Endothelial cell of umbilical vein (primary cell): ENCODE measurements at regions not wholly inside any gene's neighbourhood (a gene's known extent, or its start where the extent isn't known, plus 50 kb on each side); places are given as distances from the start of the nearest gene placed in this dataset.
A peak's percentile ranks its signal among the peaks of the same experiment; 100 is the strongest.

ENCODE experiments used
- BruUV-seq: library from RNA; stranded (reverse); fragments of 400-500 nt; replicated peaks from 2 replicates; lab custom pipeline; 2021; lab: Mats Ljungman, UMichigan
- CTCF ChIA-PET: fragments of 300-600, 350-600 bp; sonication (Branson Sonifier 250); formaldehyde crosslinking; loops from one replicate; lab custom pipeline; 2021; ENCODE audit warnings: antibody characterized with exemption, inconsistent platforms; lab: Charles Lee
- POLR2A ChIA-PET: fragments of 300-600, 350-600 bp; sonication (Branson Sonifier 250); formaldehyde crosslinking; loops from one replicate; lab custom pipeline; 2021; ENCODE audit warnings: antibody characterized with exemption, inconsistent platforms; lab: Charles Lee
- DNase-seq: peaks from one replicate; pipeline ENCODE4 v3.0.0-alpha.2; 2011; ENCODE audit warnings: low read depth, low spot score
- FAIRE-seq: peaks from 2 replicates; lab custom pipeline; 2011; peaks lifted over from hg19 to GRCh38; lab: Jason Lieb, UNC
- H2AFZ ChIP-seq: 2 replicates; pipeline ENCODE4 v1.6.0; 2012; ENCODE audit warnings: low read depth, low read length, control low read depth, inconsistent platforms
- H3K27ac ChIP-seq: 2 replicates; pipeline ENCODE4 v1.5.1; 2011; ENCODE audit warnings: low read depth, mild to moderate bottlenecking, control low read depth, low read length, moderate library complexity; ENCODE audit not compliant: insufficient read depth
- H3K27me3 ChIP-seq, 2 experiments: 2 replicates each; pipeline versions ENCODE4 v1.6.0 to v1.6.1; 2011; ENCODE audit warnings: low read length in 2 of 2, mixed read lengths in 1 of 2; ENCODE audit not compliant: control insufficient read depth in 2 of 2, insufficient read depth in 2 of 2
- H3K36me3 ChIP-seq, 2 experiments: 2 replicates in 1 of 2; 3 replicates in 1 of 2; pipeline ENCODE4 v1.5.1; 2011; ENCODE audit warnings: low read length in 2 of 2, mild to moderate bottlenecking in 1 of 2, moderate library complexity in 1 of 2; ENCODE audit not compliant: control insufficient read depth in 2 of 2, insufficient read depth in 2 of 2; ENCODE audit errors: extremely low read depth in 1 of 2
- H3K4me1 ChIP-seq: 3 replicates; pipeline ENCODE4 v1.5.1; 2011; ENCODE audit warnings: mild to moderate bottlenecking, low read length; ENCODE audit not compliant: control insufficient read depth, insufficient read depth; ENCODE audit errors: extremely low read depth
- H3K4me2 ChIP-seq: 2 replicates; pipeline ENCODE4 v1.6.1; 2011; ENCODE audit warnings: low read length, control low read depth, mixed read lengths; ENCODE audit not compliant: insufficient read depth
- H3K4me3 ChIP-seq, 3 experiments: fragments of 200-600 bp in 1 of 3; sonication (generic), shearing (Covaris generic) in 1 of 3; replicated peaks in 1 of 3; 2 replicates each; pipeline ENCODE4 v1.5.1; 2011 to 2016; ENCODE audit warnings: control low read depth in 3 of 3, low read length in 3 of 3, mild to moderate bottlenecking in 2 of 3, inconsistent platforms in 1 of 3, low read depth in 1 of 3, moderate library complexity in 1 of 3; ENCODE audit not compliant: insufficient read depth in 1 of 3
- H3K79me2 ChIP-seq: 2 replicates; pipeline ENCODE4 v1.6.0; 2012; ENCODE audit warnings: low read length, inconsistent platforms; ENCODE audit not compliant: control insufficient read depth, insufficient read depth
- H3K9ac ChIP-seq: replicated peaks from 2 replicates; pipeline ENCODE3; 2011; ENCODE audit warnings: low read length, control low read depth; ENCODE audit not compliant: insufficient read depth; ENCODE audit errors: extremely low read depth
- H3K9me1 ChIP-seq: replicated peaks from 3 replicates; pipeline ENCODE4 v1.6.0; 2011; ENCODE audit warnings: mild to moderate bottlenecking, low read length; ENCODE audit not compliant: control insufficient read depth, insufficient read depth; ENCODE audit errors: extremely low read depth
- H3K9me3 ChIP-seq: replicated peaks from 2 replicates; pipeline ENCODE4 v1.5.1; 2012; ENCODE audit warnings: low read length, inconsistent platforms; ENCODE audit not compliant: control insufficient read depth, insufficient read depth
- H4K20me1 ChIP-seq: replicated peaks from 2 replicates; pipeline ENCODE3; 2011; ENCODE audit warnings: mild to moderate bottlenecking, low read length; ENCODE audit not compliant: control insufficient read depth, insufficient read depth; ENCODE audit errors: extremely low read depth
- CTCF ChIP-seq, 2 donors: IDR thresholded peaks; 1 replicate in 1 of 2; 2 replicates in 1 of 2; pipeline ENCODE4 v1.5.1; 2011; ENCODE audit warnings: low read length in 2 of 2, mild to moderate bottlenecking in 2 of 2, moderate library complexity in 2 of 2, control low read depth in 1 of 2, inconsistent platforms in 1 of 2, low read depth in 1 of 2; ENCODE audit not compliant: insufficient read depth in 1 of 2; ENCODE audit errors: extremely low read depth in 1 of 2
- EZH2 ChIP-seq: IDR thresholded peaks from 2 replicates; pipeline ENCODE4 v1.6.1; 2012; ENCODE audit warnings: borderline replicate concordance, low read depth, mild to moderate bottlenecking, moderate library complexity, low read length, inconsistent platforms; ENCODE audit not compliant: severe bottlenecking
- FOS ChIP-seq: IDR thresholded peaks from 2 replicates; pipeline ENCODE4 v1.6.1; 2011; ENCODE audit warnings: mild to moderate bottlenecking, low read length, moderate library complexity, borderline replicate concordance; ENCODE audit not compliant: insufficient read depth
- GATA2 ChIP-seq: IDR thresholded peaks from 2 replicates; pipeline ENCODE4 v1.7.0; 2011; ENCODE audit warnings: low read depth, mild to moderate bottlenecking, moderate library complexity, mixed read lengths, low read length; ENCODE audit not compliant: insufficient read length, insufficient read depth
- JUN ChIP-seq: IDR thresholded peaks from 2 replicates; pipeline ENCODE4 v1.6.1; 2011; ENCODE audit warnings: borderline replicate concordance, low read depth; ENCODE audit not compliant: insufficient read length, insufficient read depth
- MAX ChIP-seq: IDR thresholded peaks from 2 replicates; pipeline ENCODE4 v1.6.1; 2011; ENCODE audit not compliant: insufficient read depth, insufficient read length
- MYC ChIP-seq: IDR thresholded peaks from one replicate; pipeline ENCODE4 v1.6.1; 2011; ENCODE audit warnings: mild to moderate bottlenecking, low read depth, low read length
- POLR2A ChIP-seq: IDR thresholded peaks from 2 replicates; pipeline ENCODE4 v1.6.1; 2012; ENCODE audit warnings: low read depth, mild to moderate bottlenecking, control low read depth, low read length
- POLR2AphosphoS5 ChIP-seq: IDR thresholded peaks from 2 replicates; pipeline ENCODE4 v1.6.1; 2012; ENCODE audit warnings: low read depth, mild to moderate bottlenecking, control low read depth, low read length, moderate library complexity; ENCODE audit not compliant: insufficient read depth
- dilution Hi-C: fragments of 300-500 bp; cut with MboI; formaldehyde crosslinking; loops from one replicate; pipeline ENCODE4 v1.15.0; 2019; ENCODE audit warnings: low sequenced_read_pairs; ENCODE audit not compliant: extremely low pct_ligation_motif_present
- intact Hi-C: fragments of 100-400 bp; cut with micrococcal nuclease; formaldehyde crosslinking; loops from one replicate; pipeline ENCODE4 v1.10.0; 2022

GRCh38 chr1:23634518-23634839 lies 57.1 kb upstream of the RPL11 start:
- H3K27me3 ChIP-seq: peaks cover 0 to 4% of the 10 kb centered on the region in 2 experiments
- DNase-seq: no peak
- ChIA-PET POLR2A (interaction anchor here (0.6 to 1.9 kb wide), 3 partner anchors 75 to 151 kb away, joined by 4 to 9 read pairs (median 5); partner anchors contain the start of gene ID3), CTCF (interaction anchor here (0.9 to 14.7 kb wide), 23 partner anchors 15 to 698 kb away, joined by 3 to 1069 read pairs (median 6); partner anchors contain the start of genes E2F2 and ID3)
- H3K4me2 ChIP-seq: no peak overlapping the region
- no peaks in the 10 kb centered on the region for H3K4me1 ChIP-seq
- peak overlapping the region; percentile 57 for H2AFZ ChIP-seq
- no peaks in the 10 kb centered on the region for H3K36me3 ChIP-seq
- no peaks in the 10 kb centered on the region for H3K9me3 ChIP-seq
- no peak overlapping the region for H3K9ac ChIP-seq
- no peaks in the 10 kb centered on the region for H4K20me1 ChIP-seq
- intact Hi-C loops: loop anchor here (10.0 kb wide), 1 partner anchor 660 kb away; the partner anchor contains the start of gene LACTBL1
- no TSS peak for BruUV-seq
- FAIRE-seq: no peak
- H3K79me2 ChIP-seq: no peaks in the 10 kb centered on the region
- H3K4me3 ChIP-seq: no peak overlapping the region
- TF ChIP-seq POLR2AphosphoS5 (no peak), POLR2A (no peak), FOS (no peak), JUN (no peak), MYC (no peak), GATA2 (no peak), EZH2 (no peak), MAX (no peak), CTCF (IDR thresholded peaks at IDR 0.05; ENCODE audit: extremely low read depth in 1 of 2, insufficient read depth in 1 of 2, low read depth in 1 of 2, low read length in 2 of 2) (no peak)
- no peak overlapping the region for H3K27ac ChIP-seq
- dilution Hi-C loops: no loop called here
- H3K9me1 ChIP-seq: no peaks in the 10 kb centered on the region
